ENCODE measurements at regions not wholly inside any gene's neighbourhood (a gene's known extent, or its start where the extent isn't known, plus 50 kb on each side); places are given as distances from the start of the nearest gene placed in this dataset.

DNA sequence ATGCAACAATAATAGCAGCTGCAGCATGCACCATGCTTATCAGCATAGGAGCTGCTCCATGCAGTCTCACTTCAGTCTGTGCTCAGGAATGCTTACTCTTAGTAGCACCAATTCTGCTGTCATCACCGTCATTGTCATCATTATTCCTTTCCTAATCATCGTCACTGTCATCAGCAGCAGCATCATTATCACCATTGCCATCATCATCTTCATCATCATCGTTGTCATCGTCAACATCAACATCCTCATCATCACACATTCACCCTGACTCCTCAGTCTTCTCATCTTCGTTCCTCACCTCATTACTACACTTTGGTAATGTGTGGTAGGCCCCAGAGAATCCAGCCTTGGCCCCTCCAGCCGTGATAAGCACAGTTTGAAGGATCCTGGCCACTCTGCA is 545.0 kb downstream of the TNS3 start:
- no peaks in the 10 kb centered on the region for H3K27me3 ChIP-seq (ENCODE audit: insufficient read depth, low read length)
- peaks cover 25% of the 10 kb centered on the region for H3K4me1 ChIP-seq (ENCODE audit: insufficient read depth, low read length)
- H3K9me3 ChIP-seq (ENCODE audit: low read length) = no peaks in the 10 kb centered on the region
- H3K4me3 ChIP-seq (ENCODE audit: low read length) = no peak overlapping the region
- no peaks in the 10 kb centered on the region for H3K36me3 ChIP-seq (ENCODE audit: insufficient read depth, low read length)
- H2AFZ ChIP-seq (ENCODE audit: low read depth, low read length) = no peak overlapping the region

DNA sequence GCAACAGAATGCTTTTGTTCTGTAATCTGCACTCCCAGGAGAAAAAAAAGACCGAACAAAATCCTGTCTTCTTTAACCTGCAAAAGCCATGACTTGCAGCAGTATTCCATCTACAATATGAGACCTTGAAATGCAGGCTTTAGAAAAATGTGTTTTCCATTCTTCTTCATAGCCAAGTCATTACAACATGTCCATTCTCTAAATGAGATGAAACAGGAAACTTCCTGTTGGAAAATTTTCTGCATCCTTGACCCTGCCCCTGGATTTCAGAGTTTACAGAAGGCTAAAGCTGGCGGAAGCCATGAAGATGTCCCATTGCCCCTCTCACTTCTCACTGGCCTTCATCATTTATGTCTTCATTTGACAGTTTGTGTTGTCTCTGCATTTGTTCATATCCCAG is 546.4 kb downstream of the TNS3 start:
- Histone ChIP-seq H3K36me3 (ENCODE audit: insufficient read depth, low read length) (no peaks in the 10 kb centered on the region), H3K4me3 (ENCODE audit: low read length) (no peak overlapping the region), H2AFZ (ENCODE audit: low read depth, low read length) (no peak overlapping the region), H3K27me3 (ENCODE audit: insufficient read depth, low read length) (no peaks in the 10 kb centered on the region), H3K9me3 (ENCODE audit: low read length) (no peaks in the 10 kb centered on the region), H3K4me1 (ENCODE audit: insufficient read depth, low read length) (peaks cover 22% of the 10 kb centered on the region)

DNA sequence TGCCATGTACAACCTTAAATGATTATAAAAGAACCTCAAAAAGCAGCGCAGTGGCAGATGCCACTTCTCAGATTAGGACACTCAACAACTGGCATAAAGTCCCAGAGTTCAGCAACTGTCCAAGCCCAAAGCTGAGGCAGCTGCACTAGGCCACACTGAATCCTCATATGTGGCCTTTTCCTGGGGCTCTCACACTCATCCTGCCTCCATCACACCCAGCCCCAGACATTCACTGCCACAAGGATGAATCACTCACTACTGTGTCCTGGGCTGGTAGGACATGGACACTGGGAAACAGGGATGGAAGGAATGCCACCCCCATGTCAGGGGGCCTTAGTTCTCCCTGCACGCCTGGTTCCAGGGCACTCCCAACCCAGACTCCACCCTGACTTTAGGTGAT is 547.7 kb downstream of the TNS3 start:
- Histone ChIP-seq H3K27me3 (ENCODE audit: insufficient read depth, low read length) (no peaks in the 10 kb centered on the region), H3K4me1 (ENCODE audit: insufficient read depth, low read length) (peaks cover 10% of the 10 kb centered on the region), H3K36me3 (ENCODE audit: insufficient read depth, low read length) (no peaks in the 10 kb centered on the region), H2AFZ (ENCODE audit: low read depth, low read length) (no peak overlapping the region), H3K4me3 (ENCODE audit: low read length) (no peak overlapping the region), H3K9me3 (ENCODE audit: low read length) (no peaks in the 10 kb centered on the region)

DNA sequence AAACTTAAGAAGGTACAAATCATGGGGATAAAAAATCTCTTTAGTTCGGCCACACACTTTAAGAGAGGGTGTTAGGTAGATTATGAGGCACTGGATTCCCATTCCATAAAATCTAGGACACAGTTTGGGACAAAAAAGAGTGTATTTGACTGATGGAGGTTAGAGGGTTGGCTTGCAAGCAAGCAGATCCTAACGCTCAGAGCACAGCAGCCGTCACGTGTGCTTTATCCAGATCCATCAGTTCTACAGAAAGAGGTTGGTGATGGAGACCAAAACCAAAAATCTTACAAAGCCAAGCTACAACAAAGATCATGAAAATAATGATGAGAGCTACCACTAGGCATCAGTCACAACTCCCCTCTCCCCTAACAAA is 549.4 kb downstream of the TNS3 start:
- H3K4me3 ChIP-seq (ENCODE audit: low read length) = no peak overlapping the region
- no peaks in the 10 kb centered on the region for H3K27me3 ChIP-seq (ENCODE audit: insufficient read depth, low read length)
- no peak overlapping the region for H2AFZ ChIP-seq (ENCODE audit: low read depth, low read length)
- H3K9me3 ChIP-seq (ENCODE audit: low read length) = no peaks in the 10 kb centered on the region
- H3K36me3 ChIP-seq (ENCODE audit: insufficient read depth, low read length) = no peaks in the 10 kb centered on the region
- peaks cover 6% of the 10 kb centered on the region for H3K4me1 ChIP-seq (ENCODE audit: insufficient read depth, low read length)

DNA sequence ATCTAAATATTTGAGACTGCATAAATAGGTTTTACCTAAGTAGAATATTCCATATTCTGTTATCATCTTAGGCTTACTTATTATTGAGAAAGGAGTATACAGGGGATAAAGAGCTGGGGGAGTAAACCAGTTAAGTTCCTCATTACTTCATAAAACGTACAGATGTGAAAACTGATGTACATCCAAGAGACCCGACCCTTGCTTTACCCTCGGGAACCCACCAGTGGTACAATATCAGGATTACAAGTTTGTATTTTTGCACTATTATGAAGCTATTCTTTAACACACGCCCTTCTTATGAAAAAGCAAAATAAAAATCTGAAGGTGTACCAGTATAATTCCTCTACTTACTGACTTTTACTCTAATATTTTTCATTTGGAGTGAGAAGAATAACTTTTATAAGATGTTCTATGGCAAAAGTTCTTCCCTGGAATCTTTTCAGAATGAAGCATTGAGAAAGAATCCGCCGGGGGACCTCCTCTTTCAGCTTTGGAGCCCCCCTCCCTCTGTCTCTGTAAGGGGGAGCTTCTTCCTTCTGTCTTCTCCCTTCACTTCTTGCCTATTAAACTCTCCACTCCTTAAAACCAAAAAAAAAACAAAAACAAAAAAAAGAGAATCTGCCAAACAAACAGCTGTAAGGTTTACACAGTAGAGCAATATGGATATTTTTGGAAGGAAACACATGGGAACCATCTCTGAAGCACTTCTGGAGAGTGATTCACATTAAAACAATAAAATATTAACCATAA is 550.0 kb downstream of the TNS3 start:
- H3K9me3 ChIP-seq (ENCODE audit: low read length) = no peaks in the 10 kb centered on the region
- no peaks in the 10 kb centered on the region for H3K27me3 ChIP-seq (ENCODE audit: insufficient read depth, low read length)
- no peak overlapping the region for H2AFZ ChIP-seq (ENCODE audit: low read depth, low read length)
- H3K36me3 ChIP-seq (ENCODE audit: insufficient read depth, low read length) = no peaks in the 10 kb centered on the region
- no peak overlapping the region for H3K4me3 ChIP-seq (ENCODE audit: low read length)
- peaks cover 6% of the 10 kb centered on the region for H3K4me1 ChIP-seq (ENCODE audit: insufficient read depth, low read length)

DNA sequence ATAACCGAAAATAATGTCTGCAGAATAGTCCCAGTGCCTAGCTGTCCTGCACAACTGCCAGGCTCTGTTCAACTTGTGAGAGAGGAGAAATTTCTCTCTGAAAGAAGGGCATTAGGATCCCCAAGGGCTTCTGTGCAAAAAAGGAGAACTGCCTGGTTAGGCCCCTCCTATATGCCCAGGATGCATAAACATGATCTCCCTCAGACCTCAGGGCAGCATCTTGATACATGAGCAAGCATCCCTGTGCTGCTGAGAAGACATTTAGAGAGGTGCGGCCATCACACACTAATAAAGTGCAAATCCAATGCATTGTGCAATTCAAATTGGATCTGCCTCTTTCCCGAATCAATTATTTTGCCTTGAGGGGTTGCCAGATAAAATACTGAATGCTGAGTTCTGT is 553.6 kb downstream of the TNS3 start:
- H3K4me3 ChIP-seq (ENCODE audit: low read length) = no peak overlapping the region
- no peaks in the 10 kb centered on the region for H3K36me3 ChIP-seq (ENCODE audit: insufficient read depth, low read length)
- H3K9me3 ChIP-seq (ENCODE audit: low read length) = no peaks in the 10 kb centered on the region
- no peak overlapping the region for H2AFZ ChIP-seq (ENCODE audit: low read depth, low read length)
- no peaks in the 10 kb centered on the region for H3K27me3 ChIP-seq (ENCODE audit: insufficient read depth, low read length)
- H3K4me1 ChIP-seq (ENCODE audit: insufficient read depth, low read length) = no peaks in the 10 kb centered on the region

DNA sequence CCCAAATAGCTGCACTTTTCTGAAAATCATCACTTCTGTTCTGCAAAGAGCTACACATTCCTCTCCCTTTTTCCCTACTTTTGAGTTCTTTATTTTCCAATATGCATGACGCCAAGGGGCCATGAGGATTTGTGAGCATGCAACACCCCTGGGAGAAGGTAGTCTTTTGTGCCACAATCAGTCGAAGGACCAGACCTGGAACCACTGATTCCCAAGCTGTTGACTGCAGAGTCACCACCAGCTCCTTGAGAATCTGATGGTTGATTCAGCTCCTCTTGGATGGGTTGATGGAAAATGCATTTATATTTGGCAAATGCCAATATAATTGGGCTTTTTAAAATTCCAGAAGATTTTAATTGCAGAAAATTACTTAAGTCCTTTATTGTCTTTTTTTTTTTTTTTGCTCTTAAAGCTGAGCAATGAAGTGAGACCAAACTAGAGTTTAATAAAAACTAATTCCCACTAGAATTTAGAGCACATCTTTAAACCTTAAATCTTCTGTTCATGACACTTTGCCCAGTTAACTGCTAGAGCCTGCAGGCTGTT is 554.1 kb downstream of the TNS3 start:
- H3K9me3 ChIP-seq (ENCODE audit: low read length) = no peaks in the 10 kb centered on the region
- H3K4me3 ChIP-seq (ENCODE audit: low read length) = no peak overlapping the region
- no peaks in the 10 kb centered on the region for H3K36me3 ChIP-seq (ENCODE audit: insufficient read depth, low read length)
- H3K4me1 ChIP-seq (ENCODE audit: insufficient read depth, low read length) = no peaks in the 10 kb centered on the region
- no peaks in the 10 kb centered on the region for H3K27me3 ChIP-seq (ENCODE audit: insufficient read depth, low read length)
- H2AFZ ChIP-seq (ENCODE audit: low read depth, low read length) = no peak overlapping the region

DNA sequence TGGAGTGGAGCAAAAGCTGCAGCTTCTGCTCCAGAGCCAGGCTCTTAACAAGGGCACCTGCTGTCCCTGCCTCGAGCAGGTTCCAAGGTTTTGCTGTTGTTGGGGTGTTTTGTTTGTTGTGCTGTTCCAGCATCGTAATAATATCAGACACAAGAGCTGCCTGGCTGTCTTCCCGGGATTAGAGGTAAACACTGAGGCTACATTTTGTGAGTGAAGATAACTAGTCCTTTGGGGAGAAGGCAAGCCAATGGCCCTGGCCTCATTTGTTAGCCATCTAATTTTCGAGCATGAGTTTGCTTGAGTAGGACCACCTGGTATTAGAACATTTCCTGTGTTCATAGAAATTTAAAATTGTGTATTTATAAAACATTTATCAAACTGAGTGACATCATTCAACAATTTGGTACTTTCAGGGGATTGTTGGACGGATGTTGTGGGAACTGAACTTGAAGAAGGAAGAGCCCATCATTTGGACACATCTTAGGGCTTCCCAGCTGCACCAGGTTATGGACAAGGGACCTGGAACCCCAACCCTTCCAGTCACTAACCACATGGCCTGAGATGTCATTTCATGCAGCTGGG is 555.0 kb downstream of the TNS3 start:
- H3K36me3 ChIP-seq (ENCODE audit: insufficient read depth, low read length) = no peaks in the 10 kb centered on the region
- H2AFZ ChIP-seq (ENCODE audit: low read depth, low read length) = no peak overlapping the region
- H3K9me3 ChIP-seq (ENCODE audit: low read length) = no peaks in the 10 kb centered on the region
- no peaks in the 10 kb centered on the region for H3K4me1 ChIP-seq (ENCODE audit: insufficient read depth, low read length)
- H3K27me3 ChIP-seq (ENCODE audit: insufficient read depth, low read length) = no peaks in the 10 kb centered on the region
- H3K4me3 ChIP-seq (ENCODE audit: low read length) = no peak overlapping the region

DNA sequence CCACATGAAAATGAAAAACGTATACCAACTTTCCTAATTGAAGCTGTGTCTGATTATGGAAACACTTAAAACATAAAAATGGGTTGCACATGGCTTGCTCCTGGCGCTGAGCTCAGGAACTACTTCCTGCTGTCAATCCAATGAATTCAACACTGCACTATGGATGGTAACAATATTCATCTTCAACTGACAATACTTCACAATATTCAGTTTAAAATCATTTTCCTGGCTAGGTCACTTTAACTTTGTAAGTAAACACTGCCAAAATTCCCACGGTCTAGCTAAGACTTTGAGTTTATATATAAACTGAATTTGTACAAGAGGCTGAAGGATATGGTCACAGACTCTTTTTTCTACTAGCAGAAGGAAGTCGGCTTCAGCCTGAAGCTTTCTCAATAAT is 556.9 kb downstream of the TNS3 start:
- Histone ChIP-seq H3K27me3 (ENCODE audit: insufficient read depth, low read length) (no peaks in the 10 kb centered on the region), H2AFZ (ENCODE audit: low read depth, low read length) (no peak overlapping the region), H3K4me1 (ENCODE audit: insufficient read depth, low read length) (no peaks in the 10 kb centered on the region), H3K36me3 (ENCODE audit: insufficient read depth, low read length) (no peaks in the 10 kb centered on the region), H3K9me3 (ENCODE audit: low read length) (no peaks in the 10 kb centered on the region), H3K4me3 (ENCODE audit: low read length) (no peak overlapping the region)

DNA sequence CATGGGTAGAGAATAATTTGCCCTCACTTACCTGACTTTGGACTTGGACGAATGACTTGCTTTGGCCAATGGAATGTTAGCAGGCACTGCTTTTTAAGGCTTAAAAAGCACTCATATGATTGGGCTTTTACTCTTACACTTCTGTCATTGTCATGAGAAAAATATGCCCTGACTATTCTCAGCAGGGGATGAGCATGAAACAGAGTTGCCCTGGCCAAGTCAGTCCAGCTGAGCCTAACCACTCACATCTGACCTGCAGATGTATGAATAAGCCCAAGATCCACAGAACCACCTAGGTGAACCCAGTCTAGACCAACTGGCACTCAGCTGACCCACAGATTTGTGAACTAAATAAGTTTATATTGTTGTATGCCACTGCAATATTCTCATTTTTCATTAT is 573.5 kb downstream of the TNS3 start:
- no peak overlapping the region for H2AFZ ChIP-seq (ENCODE audit: low read depth, low read length)
- no peak overlapping the region for H3K4me3 ChIP-seq (ENCODE audit: low read length)
- no peaks in the 10 kb centered on the region for H3K27me3 ChIP-seq (ENCODE audit: insufficient read depth, low read length)
- no peaks in the 10 kb centered on the region for H3K4me1 ChIP-seq (ENCODE audit: insufficient read depth, low read length)
- H3K9me3 ChIP-seq (ENCODE audit: low read length) = no peaks in the 10 kb centered on the region
- no peaks in the 10 kb centered on the region for H3K36me3 ChIP-seq (ENCODE audit: insufficient read depth, low read length)

DNA sequence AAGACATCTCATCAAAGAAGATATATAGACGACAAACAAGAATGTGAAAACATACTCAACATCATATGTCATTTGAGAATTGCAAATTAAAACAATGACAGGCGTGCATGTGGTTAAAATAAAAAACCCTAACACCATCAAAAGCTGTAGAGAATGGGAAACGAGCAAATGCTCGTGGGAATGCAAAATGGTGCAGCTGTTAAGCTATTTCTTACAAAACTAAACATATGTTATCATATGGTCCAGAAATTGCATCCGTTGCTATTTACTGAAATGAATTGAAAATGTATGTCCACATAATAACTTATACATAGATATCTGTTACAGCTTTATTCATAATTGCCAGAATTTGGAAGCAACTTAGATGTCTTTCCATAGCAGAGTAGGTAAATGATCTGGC is 574.4 kb downstream of the TNS3 start:
- H3K36me3 ChIP-seq (ENCODE audit: insufficient read depth, low read length) = no peaks in the 10 kb centered on the region
- H3K9me3 ChIP-seq (ENCODE audit: low read length) = no peaks in the 10 kb centered on the region

DNA sequence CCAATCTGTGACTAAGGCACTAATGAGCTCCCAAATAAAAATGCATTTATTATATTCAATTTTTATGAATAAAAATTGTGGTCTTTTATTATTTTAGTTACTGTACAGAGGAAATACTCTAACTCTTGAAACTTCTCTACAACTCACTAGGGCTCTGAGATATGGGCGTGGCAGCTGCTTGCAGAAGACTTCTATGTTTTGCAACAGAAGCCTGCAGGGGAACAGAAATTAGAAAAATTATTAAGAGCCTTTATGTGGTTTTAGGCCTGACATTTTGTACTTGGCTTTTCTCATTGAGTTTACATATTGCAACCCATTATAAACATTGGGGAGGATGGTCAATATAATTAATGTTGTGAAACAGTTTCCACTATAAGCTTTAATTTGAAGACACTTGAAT is 581.4 kb downstream of the TNS3 start:
- no peak overlapping the region for H3K4me3 ChIP-seq (ENCODE audit: low read length)
- H3K4me1 ChIP-seq (ENCODE audit: insufficient read depth, low read length) = no peaks in the 10 kb centered on the region
- H3K36me3 ChIP-seq (ENCODE audit: insufficient read depth, low read length) = no peaks in the 10 kb centered on the region
- no peak overlapping the region for H2AFZ ChIP-seq (ENCODE audit: low read depth, low read length)
- H3K27me3 ChIP-seq (ENCODE audit: insufficient read depth, low read length) = no peaks in the 10 kb centered on the region
- no peaks in the 10 kb centered on the region for H3K9me3 ChIP-seq (ENCODE audit: low read length)

More for the DNA sequence above, 574.4 kb downstream of the TNS3 start:
- Histone ChIP-seq H3K27me3 (ENCODE audit: insufficient read depth, low read length) (no peaks in the 10 kb centered on the region), H3K4me3 (ENCODE audit: low read length) (no peak overlapping the region), H3K4me1 (ENCODE audit: insufficient read depth, low read length) (no peaks in the 10 kb centered on the region), H2AFZ (ENCODE audit: low read depth, low read length) (no peak overlapping the region)

DNA sequence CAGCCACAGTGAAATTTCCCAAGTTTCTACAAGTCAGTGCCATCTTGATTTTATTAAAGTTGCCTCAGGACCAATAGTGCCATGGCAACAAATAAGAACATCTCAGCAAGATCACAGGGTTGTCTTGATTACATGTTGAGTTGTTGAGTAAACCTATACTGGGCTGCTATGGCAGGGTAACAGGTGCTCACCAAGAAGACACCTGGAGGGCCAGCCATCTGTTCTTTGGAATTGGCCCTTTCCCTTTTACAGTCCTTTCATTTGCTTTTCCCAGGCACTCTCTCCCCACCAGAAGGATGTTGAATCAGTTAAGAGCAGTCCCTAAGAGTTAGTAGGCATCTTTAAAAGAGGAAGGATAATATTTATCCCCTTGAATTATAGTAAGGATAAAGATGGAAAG is 582.0 kb downstream of the TNS3 start:
- Histone ChIP-seq H3K4me1 (ENCODE audit: insufficient read depth, low read length) (no peaks in the 10 kb centered on the region), H3K4me3 (ENCODE audit: low read length) (no peak overlapping the region), H3K27me3 (ENCODE audit: insufficient read depth, low read length) (no peaks in the 10 kb centered on the region), H3K9me3 (ENCODE audit: low read length) (no peaks in the 10 kb centered on the region), H3K36me3 (ENCODE audit: insufficient read depth, low read length) (no peaks in the 10 kb centered on the region), H2AFZ (ENCODE audit: low read depth, low read length) (no peak overlapping the region)

DNA sequence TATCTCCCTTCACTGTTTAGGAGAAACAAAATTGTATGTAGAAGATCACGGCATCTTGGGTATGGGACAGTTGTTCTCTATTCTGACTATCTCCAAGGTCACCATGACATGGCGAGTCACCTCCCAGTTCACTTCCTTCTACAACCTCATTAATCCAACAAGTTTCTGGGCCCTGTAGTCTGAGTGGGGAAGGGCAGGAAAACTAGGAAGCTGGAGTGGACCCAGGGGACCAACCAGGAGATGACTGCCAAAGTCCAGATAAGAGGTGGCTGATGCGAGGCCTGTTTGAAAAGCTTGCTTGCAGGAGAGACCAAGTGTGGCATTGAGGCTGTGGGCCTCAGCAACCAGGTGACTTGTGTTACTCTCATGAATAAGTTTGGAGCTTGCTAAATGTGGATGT is 584.9 kb downstream of the TNS3 start:
- H3K36me3 ChIP-seq (ENCODE audit: insufficient read depth, low read length) = no peaks in the 10 kb centered on the region
- no peak overlapping the region for H3K4me3 ChIP-seq (ENCODE audit: low read length)
- no peak overlapping the region for H2AFZ ChIP-seq (ENCODE audit: low read depth, low read length)
- H3K4me1 ChIP-seq (ENCODE audit: insufficient read depth, low read length) = no peaks in the 10 kb centered on the region
- no peaks in the 10 kb centered on the region for H3K9me3 ChIP-seq (ENCODE audit: low read length)
- H3K27me3 ChIP-seq (ENCODE audit: insufficient read depth, low read length) = no peaks in the 10 kb centered on the region

Measured in neuron (in vitro differentiated cells).